Activated CD4-positive, alpha-beta memory T cell treated with anti-CD3 and anti-CD28 coated beads for 36 hours (primary cell): ENCODE measurements at regions not wholly inside any gene's neighbourhood (a gene's known extent, or its start where the extent isn't known, plus 50 kb on each side); places are given as distances from the start of the nearest gene placed in this dataset.
"Not testable (repeated sequence)": the region's sequence is repeated elsewhere in the genome, so short reads cannot be mapped to it uniquely, and the experiment has no call there.

ENCODE experiments used
- CTCF ChIA-PET: fragments of 350-600 bp; sonication (Branson Sonifier 250); formaldehyde crosslinking; loops from one replicate; lab custom pipeline; 2021; ENCODE audit warnings: antibody characterized with exemption, inconsistent platforms; lab: Charles Lee
- POLR2A ChIA-PET: fragments of 350-600 bp; sonication (Branson Sonifier 250); formaldehyde crosslinking; loops from one replicate; lab custom pipeline; 2021; ENCODE audit warnings: antibody characterized with exemption; lab: Charles Lee
- DNase-seq: peaks from one replicate; pipeline ENCODE4 v3.0.0-alpha.2; 2020
- H3K27ac Mint-ChIP-seq: one replicate; pipeline ENCODE4 v1.8.0; 2021; ENCODE audit warnings: mixed read lengths
- H3K27me3 Mint-ChIP-seq: one replicate; pipeline ENCODE4 v1.8.0; 2021; ENCODE audit warnings: mixed read lengths
- H3K36me3 Mint-ChIP-seq: one replicate; pipeline ENCODE4 v1.8.0; 2021; ENCODE audit warnings: mixed read lengths
- H3K4me1 Mint-ChIP-seq: one replicate; pipeline ENCODE4 v1.8.0; 2021; ENCODE audit warnings: low read depth, mixed read lengths
- H3K4me3 Mint-ChIP-seq: one replicate; pipeline ENCODE4 v1.8.0; 2021; ENCODE audit warnings: mild to moderate bottlenecking, mixed read lengths
- H3K9me3 Mint-ChIP-seq: one replicate; pipeline ENCODE4 v1.8.0; 2021; ENCODE audit warnings: mixed read lengths
- intact Hi-C: fragments of 100-400 bp; cut with micrococcal nuclease; formaldehyde crosslinking; loops from one replicate; pipeline ENCODE4 v1.15.1; 2023

GRCh38 chr2:150271952-150272802 is 215.3 kb downstream of the RND3 start:
- no peak for DNase-seq
- Mint-ChIP-seq H3K36me3 (no peaks in the 10 kb centered on the region), H3K9me3 (peaks cover 13% of the 10 kb centered on the region), H3K4me3 (no peak overlapping the region), H3K4me1 (no peaks in the 10 kb centered on the region), H3K27ac (no peak overlapping the region), H3K27me3 (no peaks in the 10 kb centered on the region)
- POLR2A ChIA-PET: no interaction called here
- CTCF ChIA-PET: interaction anchor here (0.6 kb wide), 1 partner anchor 1265 kb away, joined by 4 read pairs; no protein-coding TSS in a partner anchor
- intact Hi-C loops: no loop called here

GRCh38 chr2:150267651-150268415 is 219.6 kb downstream of the RND3 start:
- DNase-seq: no peak
- Mint-ChIP-seq H3K27ac (no peak overlapping the region), H3K9me3 (no peaks in the 10 kb centered on the region), H3K4me3 (no peak overlapping the region), H3K27me3 (no peaks in the 10 kb centered on the region), H3K36me3 (no peaks in the 10 kb centered on the region), H3K4me1 (no peaks in the 10 kb centered on the region)
- POLR2A ChIA-PET: no interaction called here
- intact Hi-C loops: no loop called here
- CTCF ChIA-PET: no interaction called here

- Mint-ChIP-seq H3K4me1 (no peaks in the 10 kb centered on the region), H3K36me3 (no peaks in the 10 kb centered on the region), H3K27me3 (no peaks in the 10 kb centered on the region), H3K27ac (no peak overlapping the region), H3K9me3 (no peaks in the 10 kb centered on the region), H3K4me3 (no peak overlapping the region)
- CTCF ChIA-PET: no interaction called here
- intact Hi-C loops: no loop called here
- DNase-seq: no peak
- POLR2A ChIA-PET: no interaction called here
These were observed 220.5 kb downstream of the RND3 start for GRCh38 chr2:150266931-150267330.

GRCh38 chr2:150264442-150264841 is 223.0 kb downstream of the RND3 start:
- Mint-ChIP-seq H3K4me3 (no peak overlapping the region), H3K4me1 (no peaks in the 10 kb centered on the region), H3K27me3 (no peaks in the 10 kb centered on the region), H3K27ac (no peak overlapping the region), H3K36me3 (no peaks in the 10 kb centered on the region), H3K9me3 (no peaks in the 10 kb centered on the region)
- ChIA-PET POLR2A (no interaction called here), CTCF (no interaction called here)
- DNase-seq: no peak
- intact Hi-C loops: no loop called here

GRCh38 chr2:150261691-150262090 is 225.8 kb downstream of the RND3 start:
- POLR2A ChIA-PET: no interaction called here
- H3K27ac Mint-ChIP-seq: no peak overlapping the region
- H3K36me3 Mint-ChIP-seq: no peaks in the 10 kb centered on the region
- no peaks in the 10 kb centered on the region for H3K27me3 Mint-ChIP-seq
- intact Hi-C loops: no loop called here
- H3K4me1 Mint-ChIP-seq: no peaks in the 10 kb centered on the region
- no peak for DNase-seq
- CTCF ChIA-PET: no interaction called here
- no peak overlapping the region for H3K4me3 Mint-ChIP-seq
- H3K9me3 Mint-ChIP-seq: no peaks in the 10 kb centered on the region

GRCh38 chr2:150260636-150261035 is 226.8 kb downstream of the RND3 start:
- no peaks in the 10 kb centered on the region for H3K27me3 Mint-ChIP-seq
- POLR2A ChIA-PET: no interaction called here

GRCh38 chr2:150259746-150260145 is 227.7 kb downstream of the RND3 start:
- no peak overlapping the region for H3K4me3 Mint-ChIP-seq
- H3K36me3 Mint-ChIP-seq: no peaks in the 10 kb centered on the region
- CTCF ChIA-PET: no interaction called here
- no peak for DNase-seq
- POLR2A ChIA-PET: no interaction called here
- H3K9me3 Mint-ChIP-seq: no peaks in the 10 kb centered on the region
- H3K4me1 Mint-ChIP-seq: no peaks in the 10 kb centered on the region
- H3K27ac Mint-ChIP-seq: no peak overlapping the region
- intact Hi-C loops: no loop called here
- H3K27me3 Mint-ChIP-seq: no peaks in the 10 kb centered on the region

More at GRCh38 chr2:150260636-150261035, 226.8 kb downstream of the RND3 start:
- H3K27ac Mint-ChIP-seq: no peak overlapping the region
- H3K36me3 Mint-ChIP-seq: no peaks in the 10 kb centered on the region
- no peaks in the 10 kb centered on the region for H3K9me3 Mint-ChIP-seq
- no peaks in the 10 kb centered on the region for H3K4me1 Mint-ChIP-seq
- intact Hi-C loops: no loop called here
- CTCF ChIA-PET: no interaction called here
- DNase-seq: no peak
- no peak overlapping the region for H3K4me3 Mint-ChIP-seq

- H3K27me3 Mint-ChIP-seq: no peaks in the 10 kb centered on the region
- no peak overlapping the region for H3K4me3 Mint-ChIP-seq
- no peaks in the 10 kb centered on the region for H3K9me3 Mint-ChIP-seq
- ChIA-PET POLR2A (no interaction called here), CTCF (no interaction called here)
- no peak for DNase-seq
- H3K36me3 Mint-ChIP-seq: no peaks in the 10 kb centered on the region
- H3K27ac Mint-ChIP-seq: no peak overlapping the region
- no peaks in the 10 kb centered on the region for H3K4me1 Mint-ChIP-seq
- intact Hi-C loops: no loop called here
These were observed 228.6 kb downstream of the RND3 start for GRCh38 chr2:150258781-150259307.

GRCh38 chr2:150256736-150257135 is 230.7 kb downstream of the RND3 start:
- no peaks in the 10 kb centered on the region for H3K36me3 Mint-ChIP-seq
- POLR2A ChIA-PET: no interaction called here
- intact Hi-C loops: no loop called here

GRCh38 chr2:150255528-150255927 is 231.9 kb downstream of the RND3 start:
- no peaks in the 10 kb centered on the region for H3K36me3 Mint-ChIP-seq
- H3K4me3 Mint-ChIP-seq: no peak overlapping the region
- no peak for DNase-seq
- no peaks in the 10 kb centered on the region for H3K4me1 Mint-ChIP-seq
- no peak overlapping the region for H3K27ac Mint-ChIP-seq
- ChIA-PET CTCF (no interaction called here), POLR2A (no interaction called here)
- intact Hi-C loops: no loop called here
- H3K9me3 Mint-ChIP-seq: peaks cover 4% of the 10 kb centered on the region
- H3K27me3 Mint-ChIP-seq: no peaks in the 10 kb centered on the region

More at GRCh38 chr2:150256736-150257135, 230.7 kb downstream of the RND3 start:
- CTCF ChIA-PET: no interaction called here
- Mint-ChIP-seq H3K27me3 (no peaks in the 10 kb centered on the region), H3K4me3 (no peak overlapping the region), H3K4me1 (no peaks in the 10 kb centered on the region), H3K27ac (no peak overlapping the region), H3K9me3 (peaks cover 4% of the 10 kb centered on the region)
- no peak for DNase-seq

GRCh38 chr2:150249735-150250134 is 237.7 kb downstream of the RND3 start:
- DNase-seq, H3K9me3 Mint-ChIP-seq, H3K27me3 Mint-ChIP-seq, CTCF ChIA-PET, H3K36me3 Mint-ChIP-seq, H3K4me1 Mint-ChIP-seq, POLR2A ChIA-PET, H3K27ac Mint-ChIP-seq, H3K4me3 Mint-ChIP-seq, intact Hi-C loops: not testable (repeated sequence)

GRCh38 chr2:150247481-150247880 is 240.0 kb downstream of the RND3 start:
- intact Hi-C loops: no loop called here
- no peaks in the 10 kb centered on the region for H3K9me3 Mint-ChIP-seq

More at GRCh38 chr2:150247481-150247880, 240.0 kb downstream of the RND3 start:
- H3K27ac Mint-ChIP-seq: no peak overlapping the region
- CTCF ChIA-PET: no interaction called here
- no peak for DNase-seq
- H3K36me3 Mint-ChIP-seq: no peaks in the 10 kb centered on the region
- H3K27me3 Mint-ChIP-seq: no peaks in the 10 kb centered on the region
- no peak overlapping the region for H3K4me3 Mint-ChIP-seq
- POLR2A ChIA-PET: no interaction called here
- H3K4me1 Mint-ChIP-seq: no peaks in the 10 kb centered on the region
